Fibroblast of skin of right quadriceps (primary cell): ENCODE measurements at regions not wholly inside any gene's neighbourhood (a gene's known extent, or its start where the extent isn't known, plus 50 kb on each side); places are given as distances from the start of the nearest gene placed in this dataset.

Experiments used
- DNase-seq: peaks from one replicate; pipeline ENCODE4 v3.0.0-alpha.2; 2013

GRCh38 chr10:124285587-124286527 lies 132.9 kb downstream of the OAT start:
- no peak for DNase-seq

GRCh38 chr10:124283949-124284250 lies 134.8 kb downstream of the OAT start:
- no peak for DNase-seq

- DNase-seq = no peak
Observed at GRCh38 chr10:124283215-124283948, 135.3 kb downstream of the OAT start.

- DNase-seq = no peak
Observed at GRCh38 chr10:124282326-124282725, 136.4 kb downstream of the OAT start.

- no peak for DNase-seq
Observed at GRCh38 chr10:124281666-124282065, 137.1 kb downstream of the OAT start.

- DNase-seq = no peak
Observed at GRCh38 chr10:124280916-124281315, 137.8 kb downstream of the OAT start.

- no peak for DNase-seq
Observed at GRCh38 chr10:124279882-124280281, 138.8 kb downstream of the OAT start.

- DNase-seq = no peak
Observed at GRCh38 chr10:124279298-124279697, 139.4 kb downstream of the OAT start.

- DNase-seq = no peak
Observed at GRCh38 chr10:124278356-124278755, 140.4 kb downstream of the OAT start.

GRCh38 chr10:124273141-124273540 lies 145.6 kb downstream of the OAT start:
- no peak for DNase-seq

GRCh38 chr10:124271676-124272075 lies 147.0 kb downstream of the OAT start:
- no peak for DNase-seq

- no peak for DNase-seq
Observed at GRCh38 chr10:124270530-124271327, 148.0 kb downstream of the OAT start.

- DNase-seq = no peak
Observed at GRCh38 chr10:124268976-124269375, 149.7 kb downstream of the OAT start.

GRCh38 chr10:124267911-124268549 lies 150.7 kb downstream of the OAT start:
- DNase-seq = no peak

- DNase-seq = no peak
Observed at GRCh38 chr10:124267231-124267885, 151.4 kb downstream of the OAT start.

GRCh38 chr10:124266468-124267230 lies 152.1 kb downstream of the OAT start:
- DNase-seq = peak; percentile 12

- DNase-seq = no peak
Observed at GRCh38 chr10:124265776-124266467, 152.8 kb downstream of the OAT start.

GRCh38 chr10:124265391-124265745 lies 153.4 kb downstream of the OAT start:
- no peak for DNase-seq

GRCh38 chr10:124264711-124265390 lies 153.9 kb downstream of the OAT start:
- DNase-seq = no peak

GRCh38 chr10:124264271-124264670 lies 154.5 kb downstream of the OAT start:
- no peak for DNase-seq
